Natural killer cell (primary cell): ENCODE measurements at regions not wholly inside any gene's neighbourhood (a gene's known extent, or its start where the extent isn't known, plus 50 kb on each side); places are given as distances from the start of the nearest gene placed in this dataset.

Experiments used
- ATAC-seq, 3 donors: fragments of 150-1000 bp in 2 of 3; fragments of 200-7000 bp in 1 of 3; cut with Tn5 transposase; 1 replicate in 1 of 3; 2 replicates in 2 of 3; pipeline ENCODE4 v1.10.0; 2021; ENCODE audit warnings: mild to moderate bottlenecking in 2 of 3, moderate library complexity in 2 of 3
- DNase-seq, 2 donors: peaks; one replicate each; pipeline versions ENCODE4 v3.0.0 to v3.0.0-alpha.2; 2013 to 2021; ENCODE audit warnings: mixed read lengths in 1 of 2
- H3K27ac ChIP-seq: one replicate; pipeline ENCODE4 v1.5.1; 2013; ENCODE audit warnings: mild to moderate bottlenecking, low read length
- H3K27me3 ChIP-seq: one replicate; pipeline ENCODE4 v1.6.1; 2013; ENCODE audit warnings: low read length; ENCODE audit not compliant: control insufficient read depth, insufficient read depth
- H3K36me3 ChIP-seq: one replicate; pipeline ENCODE4 v1.6.1; 2013; ENCODE audit warnings: low read length; ENCODE audit not compliant: control insufficient read depth, insufficient read depth
- H3K4me1 ChIP-seq: one replicate; pipeline ENCODE4 v1.6.1; 2013; ENCODE audit warnings: low read length; ENCODE audit not compliant: control insufficient read depth, insufficient read depth
- H3K4me3 ChIP-seq: one replicate; pipeline ENCODE4 v1.5.1; 2013; ENCODE audit warnings: low read length
- H3K9me3 ChIP-seq: one replicate; pipeline ENCODE4 v1.6.1; 2013; ENCODE audit warnings: low read length; ENCODE audit not compliant: control insufficient read depth, insufficient read depth
- H3K27ac Mint-ChIP-seq, 2 donors: one replicate each; pipeline ENCODE4 v1.8.0; 2022; ENCODE audit warnings: mild to moderate bottlenecking in 2 of 2, mixed read lengths in 2 of 2, moderate library complexity in 1 of 2
- H3K27me3 Mint-ChIP-seq, 2 donors: one replicate each; pipeline ENCODE4 v1.8.0; 2022; ENCODE audit warnings: low read depth in 2 of 2, mixed read lengths in 2 of 2
- H3K36me3 Mint-ChIP-seq: one replicate; pipeline ENCODE4 v1.8.0; 2022; ENCODE audit warnings: mixed read lengths
- H3K4me1 Mint-ChIP-seq, 2 donors: one replicate each; pipeline ENCODE4 v1.8.0; 2022; ENCODE audit warnings: mixed read lengths in 2 of 2
- H3K4me3 Mint-ChIP-seq: one replicate; pipeline ENCODE4 v1.8.0; 2022; ENCODE audit warnings: mild to moderate bottlenecking, moderate library complexity, mixed read lengths
- H3K9me3 Mint-ChIP-seq, 2 donors: one replicate each; pipeline ENCODE4 v1.8.0; 2022; ENCODE audit warnings: mixed read lengths in 2 of 2
- WGBS: methylation state at CpG from one replicate; pipeline ENCODE4 v1.1.7; 2013; ENCODE audit warnings: missing lambda C conversion rate; ENCODE audit not compliant: insufficient coverage; 5-methylcytosine and 5-hydroxymethylcytosine counted together
- intact Hi-C: fragments of 100-400 bp; cut with micrococcal nuclease; formaldehyde crosslinking; loops from one replicate; pipeline ENCODE4 v1.14.2; 2022
- TF ChIP-seq, protein P1 (sequence below): fragments of 200-600 bp; IDR thresholded peaks from one replicate; pipeline ENCODE4 v1.8.0; 2022; ENCODE audit warnings: antibody characterized with exemption

DNA sequence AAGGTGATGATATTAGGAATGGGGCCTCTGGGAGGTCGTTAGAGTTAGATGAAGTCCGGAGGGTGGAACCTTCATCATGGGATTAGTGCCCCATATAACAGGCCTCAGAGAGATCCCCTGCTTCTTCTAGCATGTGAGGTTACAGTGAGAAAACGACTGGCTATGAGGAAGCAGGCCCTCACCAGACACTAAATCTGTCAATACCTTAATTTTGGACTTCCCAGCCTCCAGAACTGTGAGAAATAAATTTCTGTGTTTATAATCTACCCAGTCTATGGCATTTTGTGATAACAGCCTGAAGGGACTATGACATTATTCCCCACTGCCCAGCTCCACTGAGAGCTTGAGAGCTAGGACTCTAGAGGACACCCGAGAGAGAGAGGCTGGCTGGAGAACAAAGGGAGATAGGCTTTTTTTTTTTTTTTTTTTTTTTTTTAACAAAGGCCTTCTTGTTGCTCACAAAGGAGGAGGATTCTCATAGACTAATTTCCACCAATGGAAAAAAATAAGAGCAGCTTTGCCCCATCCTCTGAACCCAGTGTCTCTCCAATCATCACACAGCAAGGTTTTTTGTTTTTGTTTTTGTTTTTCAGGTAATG lies 87.8 kb upstream of the EEA1 start:
- TF ChIP-seq, protein P1, sequence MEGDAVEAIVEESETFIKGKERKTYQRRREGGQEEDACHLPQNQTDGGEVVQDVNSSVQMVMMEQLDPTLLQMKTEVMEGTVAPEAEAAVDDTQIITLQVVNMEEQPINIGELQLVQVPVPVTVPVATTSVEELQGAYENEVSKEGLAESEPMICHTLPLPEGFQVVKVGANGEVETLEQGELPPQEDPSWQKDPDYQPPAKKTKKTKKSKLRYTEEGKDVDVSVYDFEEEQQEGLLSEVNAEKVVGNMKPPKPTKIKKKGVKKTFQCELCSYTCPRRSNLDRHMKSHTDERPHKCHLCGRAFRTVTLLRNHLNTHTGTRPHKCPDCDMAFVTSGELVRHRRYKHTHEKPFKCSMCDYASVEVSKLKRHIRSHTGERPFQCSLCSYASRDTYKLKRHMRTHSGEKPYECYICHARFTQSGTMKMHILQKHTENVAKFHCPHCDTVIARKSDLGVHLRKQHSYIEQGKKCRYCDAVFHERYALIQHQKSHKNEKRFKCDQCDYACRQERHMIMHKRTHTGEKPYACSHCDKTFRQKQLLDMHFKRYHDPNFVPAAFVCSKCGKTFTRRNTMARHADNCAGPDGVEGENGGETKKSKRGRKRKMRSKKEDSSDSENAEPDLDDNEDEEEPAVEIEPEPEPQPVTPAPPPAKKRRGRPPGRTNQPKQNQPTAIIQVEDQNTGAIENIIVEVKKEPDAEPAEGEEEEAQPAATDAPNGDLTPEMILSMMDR = no peak
- H3K27me3 Mint-ChIP-seq = peaks cover 0 to 7% of the 10 kb centered on the region in 2 donors
- WGBS = 70% methylated on average over 3 of the region's 4 CpGs
- H3K4me3 Mint-ChIP-seq = no peak overlapping the region
- no peaks in the 10 kb centered on the region for H3K36me3 Mint-ChIP-seq
- H3K27ac Mint-ChIP-seq = no peak overlapping the region
- Histone ChIP-seq H3K9me3 (no peaks in the 10 kb centered on the region), H3K4me1 (no peaks in the 10 kb centered on the region), H3K4me3 (no peak overlapping the region), H3K36me3 (no peaks in the 10 kb centered on the region), H3K27ac (no peak overlapping the region), H3K27me3 (no peaks in the 10 kb centered on the region)
- ATAC-seq (no peak), DNase-seq (no peak)
- H3K4me1 Mint-ChIP-seq = no peaks in the 10 kb centered on the region
- no peaks in the 10 kb centered on the region for H3K9me3 Mint-ChIP-seq
- intact Hi-C loops = no loop called here

DNA sequence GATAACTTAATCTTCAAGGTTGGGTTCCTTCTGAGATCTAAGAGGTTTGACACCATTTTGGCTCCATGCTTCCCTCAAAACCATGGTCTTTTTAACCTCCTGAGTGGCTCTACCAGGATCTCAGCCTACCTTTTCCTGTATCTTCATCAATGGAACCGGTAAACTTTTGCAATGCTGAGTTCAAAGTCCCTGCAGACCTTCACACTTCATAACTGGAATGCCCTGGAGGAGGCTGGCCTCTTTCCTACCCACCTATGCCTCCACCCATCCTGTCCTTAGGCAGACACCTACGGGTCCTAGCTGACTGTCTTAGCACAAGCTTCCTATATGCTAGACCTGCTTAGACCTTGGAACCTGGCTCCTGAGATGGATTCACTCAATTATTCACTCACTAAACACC lies 89.5 kb upstream of the EEA1 start:
- Mint-ChIP-seq H3K4me3 (no peak overlapping the region), H3K9me3 (no peaks in the 10 kb centered on the region), H3K36me3 (no peaks in the 10 kb centered on the region), H3K4me1 (no peaks in the 10 kb centered on the region), H3K27me3 (peaks cover 0 to 7% of the 10 kb centered on the region in 2 donors), H3K27ac (no peak overlapping the region)
- Histone ChIP-seq H3K27me3 (no peaks in the 10 kb centered on the region), H3K36me3 (no peaks in the 10 kb centered on the region), H3K27ac (no peak overlapping the region), H3K9me3 (no peaks in the 10 kb centered on the region), H3K4me1 (no peaks in the 10 kb centered on the region), H3K4me3 (no peak overlapping the region)
- DNase-seq (no peak), ATAC-seq (no peak)
- TF ChIP-seq, protein P1 = no peak
- intact Hi-C loops = no loop called here
- WGBS = 83% methylated on average over 2 of the region's 2 CpGs

DNA sequence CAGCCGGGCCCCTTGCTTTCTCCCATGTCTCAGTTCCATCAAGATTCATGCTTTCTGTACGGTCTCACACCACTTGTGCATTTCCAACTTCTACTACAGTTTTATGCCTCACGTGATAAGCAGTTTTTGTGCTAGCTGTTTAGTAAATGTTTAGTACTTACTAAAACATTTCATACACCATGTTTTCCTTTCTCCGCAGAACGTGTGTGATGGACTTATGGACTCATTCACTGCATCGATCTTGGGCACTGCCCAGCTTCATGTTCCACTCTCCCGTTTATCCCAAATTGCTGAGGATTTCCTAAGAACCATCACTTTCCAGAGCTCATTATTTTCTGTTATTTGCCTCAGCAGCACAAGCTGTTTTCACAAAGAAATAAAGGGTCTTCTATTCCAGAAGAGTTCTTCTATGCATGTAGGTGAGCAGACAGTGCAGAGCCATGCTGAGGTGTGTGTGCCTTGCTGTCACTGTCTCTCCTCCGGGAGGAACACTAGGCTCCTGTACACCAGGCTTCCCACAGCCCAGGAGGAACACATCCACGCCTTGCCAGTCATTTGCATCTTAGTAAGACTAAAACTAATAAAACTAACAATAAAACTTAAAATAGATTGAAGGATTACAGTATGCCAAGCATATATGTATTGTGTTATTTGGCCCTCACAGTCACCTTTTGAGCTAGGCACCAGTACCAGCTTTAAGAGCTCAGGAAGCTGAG lies 90.3 kb upstream of the EEA1 start:
- Mint-ChIP-seq H3K9me3 (no peaks in the 10 kb centered on the region), H3K4me1 (no peaks in the 10 kb centered on the region), H3K27ac (no peak overlapping the region), H3K36me3 (no peaks in the 10 kb centered on the region), H3K4me3 (no peak overlapping the region), H3K27me3 (peaks cover 0 to 5% of the 10 kb centered on the region in 2 donors)
- H3K4me3 ChIP-seq = no peak overlapping the region
- TF ChIP-seq, protein P1 = no peak
- no peaks in the 10 kb centered on the region for H3K36me3 ChIP-seq
- H3K27me3 ChIP-seq = no peaks in the 10 kb centered on the region
- WGBS = 98% methylated on average over 8 of the region's 9 CpGs
- ATAC-seq (no peak), DNase-seq (no peak)
- H3K9me3 ChIP-seq = no peaks in the 10 kb centered on the region
- no peaks in the 10 kb centered on the region for H3K4me1 ChIP-seq
- intact Hi-C loops = no loop called here
- H3K27ac ChIP-seq = no peak overlapping the region
